DMS79 (cell line): ENCODE measurements at regions not wholly inside any gene's neighbourhood (a gene's known extent, or its start where the extent isn't known, plus 50 kb on each side); places are given as distances from the start of the nearest gene placed in this dataset.
A peak's percentile ranks its signal among the peaks of the same experiment; 100 is the strongest.
"Not testable (repeated sequence)": the region's sequence is repeated elsewhere in the genome, so short reads cannot be mapped to it uniquely, and the experiment has no call there.

Experiments used
- DNase-seq: peaks from one replicate; lab custom pipeline; 2025; lab: John Stamatoyannopoulos, UW

- DNase-seq: no peak
Observed at GRCh38 chr15:62506217-62506805, 341.2 kb upstream of the C2CD4B start.

- no peak for DNase-seq
Observed at GRCh38 chr15:62509395-62509958, 344.4 kb upstream of the C2CD4B start.

GRCh38 chr15:62510791-62511190, 345.7 kb upstream of the C2CD4B start:
- no peak for DNase-seq

- DNase-seq: no peak
Observed at GRCh38 chr15:62512904-62513303, 347.8 kb upstream of the C2CD4B start.

GRCh38 chr15:62513893-62514292, 348.8 kb upstream of the C2CD4B start:
- DNase-seq: no peak

- no peak for DNase-seq
Observed at GRCh38 chr15:62515696-62516395, 350.8 kb upstream of the C2CD4B start.

- no peak for DNase-seq
Observed at GRCh38 chr15:62517541-62517940, 352.5 kb upstream of the C2CD4B start.

- DNase-seq: not testable (repeated sequence)
Observed at GRCh38 chr15:62518666-62519065, 353.6 kb upstream of the C2CD4B start.

- DNase-seq: no peak
Observed at GRCh38 chr15:62519900-62520299, 354.8 kb upstream of the C2CD4B start.

- DNase-seq: no peak
Observed at GRCh38 chr15:62520887-62521286, 355.8 kb upstream of the C2CD4B start.

- DNase-seq: no peak
Observed at GRCh38 chr15:62521396-62521795, 356.3 kb upstream of the C2CD4B start.

GRCh38 chr15:62524848-62525247, 359.8 kb upstream of the C2CD4B start:
- DNase-seq: no peak

GRCh38 chr15:62527387-62527786, 362.3 kb upstream of the C2CD4B start:
- DNase-seq: no peak

GRCh38 chr15:62528505-62528904, 363.4 kb upstream of the C2CD4B start:
- DNase-seq: no peak

GRCh38 chr15:62532367-62532766, 367.3 kb upstream of the C2CD4B start:
- no peak for DNase-seq

- DNase-seq: no peak
Observed at GRCh38 chr15:62533687-62534086, 368.6 kb upstream of the C2CD4B start.

GRCh38 chr15:62534996-62535395, 369.9 kb upstream of the C2CD4B start:
- DNase-seq: no peak

GRCh38 chr15:62539236-62539635, 374.2 kb upstream of the C2CD4B start:
- peak; percentile 12 for DNase-seq

- no peak for DNase-seq
Observed at GRCh38 chr15:62541250-62541649, 376.2 kb upstream of the C2CD4B start.

- DNase-seq: no peak
Observed at GRCh38 chr15:62541846-62542245, 376.8 kb upstream of the C2CD4B start.

- DNase-seq: no peak
Observed at GRCh38 chr15:62544446-62544845, 379.4 kb upstream of the C2CD4B start.

GRCh38 chr15:62545467-62546227, 380.6 kb upstream of the C2CD4B start:
- no peak for DNase-seq

- DNase-seq: peak; percentile 0
Observed at GRCh38 chr15:62546628-62547027, 381.5 kb upstream of the C2CD4B start.
